Loucy (cell line): ENCODE measurements at regions not wholly inside any gene's neighbourhood (a gene's known extent, or its start where the extent isn't known, plus 50 kb on each side); places are given as distances from the start of the nearest gene placed in this dataset.

Experiments used
- H2AFZ ChIP-seq: fragments of 200-600 bp; sonication (generic); 2 replicates; pipeline ENCODE4 v1.6.0; 2016; ENCODE audit warnings: antibody characterized with exemption, mild to moderate bottlenecking, low read length, moderate library complexity
- H3F3A ChIP-seq: fragments of 200-600 bp; 2 replicates; pipeline ENCODE4 v1.6.0; 2016; ENCODE audit warnings: antibody characterized with exemption, low read depth, mild to moderate bottlenecking
- H3K27me3 ChIP-seq: fragments of 200-600 bp; sonication (generic); 2 replicates; pipeline ENCODE4 v1.6.1; 2014; ENCODE audit warnings: low read length, mild to moderate bottlenecking; ENCODE audit not compliant: insufficient read depth, poor library complexity, severe bottlenecking
- H3K36me3 ChIP-seq: fragments of 200-600 bp; sonication (generic); 2 replicates; pipeline ENCODE4 v1.6.1; 2016; ENCODE audit warnings: low read length; ENCODE audit not compliant: insufficient read depth
- H3K4me1 ChIP-seq: fragments of 200-600 bp; sonication (generic); 2 replicates; pipeline ENCODE4 v1.5.1; 2014; ENCODE audit warnings: low read length, mild to moderate bottlenecking; ENCODE audit not compliant: insufficient read depth, poor library complexity, severe bottlenecking
- H3K4me2 ChIP-seq: fragments of 200-600 bp; sonication (generic); 2 replicates; pipeline ENCODE4 v1.6.0; 2014; ENCODE audit warnings: antibody characterized with exemption, low read length, low read depth, mild to moderate bottlenecking; ENCODE audit not compliant: poor library complexity, severe bottlenecking
- H3K4me3 ChIP-seq: fragments of 200-600 bp; sonication (generic); 2 replicates; pipeline ENCODE4 v1.5.1; 2014; ENCODE audit warnings: low read length, mild to moderate bottlenecking, mixed read lengths; ENCODE audit not compliant: poor library complexity, severe bottlenecking
- H3K79me2 ChIP-seq: fragments of 200-600 bp; sonication (generic); 2 replicates; pipeline ENCODE4 v1.6.1; 2014; ENCODE audit warnings: low read length; ENCODE audit not compliant: insufficient read depth
- H3K9ac ChIP-seq: fragments of 200-600 bp; sonication (generic); 2 replicates; pipeline ENCODE4 v1.6.0; 2014; ENCODE audit warnings: mild to moderate bottlenecking, low read depth, low read length, moderate library complexity; ENCODE audit not compliant: poor library complexity, severe bottlenecking
- H3K9me2 ChIP-seq: fragments of 200-600 bp; sonication (generic); replicated peaks from 2 replicates; pipeline ENCODE4 v1.6.1; 2016; ENCODE audit warnings: low read depth, low read length, mixed read lengths
- H3K9me3 ChIP-seq: fragments of 200-600 bp; sonication (generic); 2 replicates; pipeline ENCODE4 v1.6.1; 2014; ENCODE audit warnings: mild to moderate bottlenecking, antibody characterized with exemption, low read length, low read depth; ENCODE audit not compliant: insufficient read depth
- H4K20me1 ChIP-seq: fragments of 200-600 bp; sonication (generic); 2 replicates; pipeline ENCODE4 v1.6.0; 2014; ENCODE audit warnings: antibody characterized with exemption, low read length, mild to moderate bottlenecking; ENCODE audit not compliant: insufficient read depth, poor library complexity, severe bottlenecking
- EZH2phosphoT487 ChIP-seq: fragments of 200-600 bp; IDR thresholded peaks from 2 replicates; pipeline ENCODE4 v1.6.1; 2018; ENCODE audit warnings: antibody characterized with exemption, mild to moderate bottlenecking, moderate library complexity, borderline replicate concordance
- TF ChIP-seq, protein P1 (sequence below): fragments of 200-600 bp; sonication (generic); conservative IDR thresholded peaks from 2 replicates; pipeline ENCODE4 v1.5.1; 2014; ENCODE audit warnings: mild to moderate bottlenecking, antibody characterized with exemption, low read length

GRCh38 chr3:94778814-94779494 lies 716.1 kb downstream of the NSUN3 start:
- H3K4me3 ChIP-seq = no peak overlapping the region

DNA sequence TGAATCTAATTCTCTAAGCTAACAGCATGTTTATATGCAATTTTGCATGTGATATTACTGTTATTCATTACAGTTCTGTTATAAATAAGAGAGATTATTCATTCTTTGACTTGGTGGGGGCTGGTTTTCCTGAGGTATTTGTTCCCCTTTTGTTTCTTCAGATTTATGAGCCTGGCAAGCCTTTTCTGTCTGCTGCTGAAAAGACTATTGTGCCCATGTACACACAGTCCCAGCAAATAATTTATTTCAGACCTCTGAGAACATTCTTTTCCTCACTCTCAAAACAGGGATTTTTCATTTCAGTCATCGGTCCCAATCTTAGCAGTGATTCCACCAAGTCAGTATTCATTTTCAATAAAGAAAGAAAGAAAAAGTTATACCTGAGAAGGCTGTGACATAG lies 716.8 kb downstream of the NSUN3 start:
- Histone ChIP-seq H3K36me3 (no peaks in the 10 kb centered on the region), H3K4me3 (no peak overlapping the region), H3K9ac (no peak overlapping the region), H3K4me1 (no peaks in the 10 kb centered on the region), H3K4me2 (no peak overlapping the region), H3K27me3 (no peaks in the 10 kb centered on the region), H4K20me1 (no peaks in the 10 kb centered on the region), H3F3A (no peaks in the 10 kb centered on the region), H3K9me2 (no peaks in the 10 kb centered on the region), H3K79me2 (no peaks in the 10 kb centered on the region), H3K9me3 (no peaks in the 10 kb centered on the region), H2AFZ (no peak overlapping the region)
- TF ChIP-seq, protein P1, sequence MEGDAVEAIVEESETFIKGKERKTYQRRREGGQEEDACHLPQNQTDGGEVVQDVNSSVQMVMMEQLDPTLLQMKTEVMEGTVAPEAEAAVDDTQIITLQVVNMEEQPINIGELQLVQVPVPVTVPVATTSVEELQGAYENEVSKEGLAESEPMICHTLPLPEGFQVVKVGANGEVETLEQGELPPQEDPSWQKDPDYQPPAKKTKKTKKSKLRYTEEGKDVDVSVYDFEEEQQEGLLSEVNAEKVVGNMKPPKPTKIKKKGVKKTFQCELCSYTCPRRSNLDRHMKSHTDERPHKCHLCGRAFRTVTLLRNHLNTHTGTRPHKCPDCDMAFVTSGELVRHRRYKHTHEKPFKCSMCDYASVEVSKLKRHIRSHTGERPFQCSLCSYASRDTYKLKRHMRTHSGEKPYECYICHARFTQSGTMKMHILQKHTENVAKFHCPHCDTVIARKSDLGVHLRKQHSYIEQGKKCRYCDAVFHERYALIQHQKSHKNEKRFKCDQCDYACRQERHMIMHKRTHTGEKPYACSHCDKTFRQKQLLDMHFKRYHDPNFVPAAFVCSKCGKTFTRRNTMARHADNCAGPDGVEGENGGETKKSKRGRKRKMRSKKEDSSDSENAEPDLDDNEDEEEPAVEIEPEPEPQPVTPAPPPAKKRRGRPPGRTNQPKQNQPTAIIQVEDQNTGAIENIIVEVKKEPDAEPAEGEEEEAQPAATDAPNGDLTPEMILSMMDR = no peak
- TF ChIP-seq EZH2phosphoT487 = no peak

More at GRCh38 chr3:94778814-94779494, 716.1 kb downstream of the NSUN3 start:
- H3K4me2 ChIP-seq = no peak overlapping the region
- H3K9me2 ChIP-seq = no peaks in the 10 kb centered on the region
- H3K4me1 ChIP-seq = no peaks in the 10 kb centered on the region
- H3F3A ChIP-seq = no peaks in the 10 kb centered on the region
- no peaks in the 10 kb centered on the region for H3K27me3 ChIP-seq
- no peaks in the 10 kb centered on the region for H3K36me3 ChIP-seq
- H3K9ac ChIP-seq = no peak overlapping the region
- no peak overlapping the region for H2AFZ ChIP-seq
- no peak for TF ChIP-seq EZH2phosphoT487
- TF ChIP-seq, protein P1 = no peak
- H3K9me3 ChIP-seq = no peaks in the 10 kb centered on the region
- no peaks in the 10 kb centered on the region for H4K20me1 ChIP-seq
- no peaks in the 10 kb centered on the region for H3K79me2 ChIP-seq

DNA sequence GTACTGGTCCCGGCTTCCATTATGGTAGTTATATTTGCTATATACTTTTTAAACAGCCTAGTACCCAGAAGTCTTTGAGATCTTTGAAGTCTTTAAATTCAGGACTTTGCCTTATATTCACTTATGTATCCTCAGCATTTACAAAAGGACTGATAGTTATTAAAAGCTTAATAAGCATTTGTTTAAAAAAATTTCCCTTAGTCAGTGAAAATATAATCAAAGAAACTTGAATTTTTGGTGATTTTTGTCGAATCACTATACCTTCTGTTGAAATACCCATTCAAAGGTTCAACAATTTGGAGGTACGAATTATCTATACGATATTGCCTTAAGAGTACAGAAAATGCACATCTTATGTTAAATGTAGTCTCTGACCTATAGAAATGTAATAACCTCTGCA lies 721.4 kb downstream of the NSUN3 start:
- no peaks in the 10 kb centered on the region for H4K20me1 ChIP-seq
- H3K9me3 ChIP-seq = no peaks in the 10 kb centered on the region
- no peak overlapping the region for H2AFZ ChIP-seq
- no peak overlapping the region for H3K4me3 ChIP-seq
- H3K36me3 ChIP-seq = no peaks in the 10 kb centered on the region
- H3K9me2 ChIP-seq = no peaks in the 10 kb centered on the region
- H3K4me1 ChIP-seq = no peaks in the 10 kb centered on the region
- H3K79me2 ChIP-seq = no peaks in the 10 kb centered on the region
- no peaks in the 10 kb centered on the region for H3F3A ChIP-seq
- TF ChIP-seq, protein P1 = no peak
- no peak for TF ChIP-seq EZH2phosphoT487
- no peak overlapping the region for H3K9ac ChIP-seq
- no peak overlapping the region for H3K4me2 ChIP-seq
- H3K27me3 ChIP-seq = no peaks in the 10 kb centered on the region
